NCI-H1105 treated with DMSO at 0.1 percent for 48 hours (cell line): ENCODE measurements at regions not wholly inside any gene's neighbourhood (a gene's known extent, or its start where the extent isn't known, plus 50 kb on each side); places are given as distances from the start of the nearest gene placed in this dataset.

ENCODE experiments used
- DNase-seq: peaks from one replicate; lab custom pipeline; 2025; lab: John Stamatoyannopoulos, UW

- DNase-seq, result no peak
Measured at GRCh38 chr4:173845580-173845979, 315.6 kb upstream of the HAND2 start.

GRCh38 chr4:173839865-173840264 lies 309.8 kb upstream of the HAND2 start:
- DNase-seq, result no peak

- no peak for DNase-seq
Measured at GRCh38 chr4:173837517-173837916, 307.5 kb upstream of the HAND2 start.

- no peak for DNase-seq
Measured at GRCh38 chr4:173835903-173836302, 305.9 kb upstream of the HAND2 start.

GRCh38 chr4:173834151-173834550 lies 304.1 kb upstream of the HAND2 start:
- DNase-seq, result no peak

GRCh38 chr4:173829565-173829964 lies 299.5 kb upstream of the HAND2 start:
- no peak for DNase-seq

- DNase-seq, result no peak
Measured at GRCh38 chr4:173827707-173828106, 297.7 kb upstream of the HAND2 start.

- no peak for DNase-seq
Measured at GRCh38 chr4:173821876-173822275, 291.8 kb upstream of the HAND2 start.

GRCh38 chr4:173821036-173821435 lies 291.0 kb upstream of the HAND2 start:
- no peak for DNase-seq

- no peak for DNase-seq
Measured at GRCh38 chr4:173807347-173807746, 277.3 kb upstream of the HAND2 start.

- DNase-seq, result no peak
Measured at GRCh38 chr4:173805884-173806283, 275.9 kb upstream of the HAND2 start.

GRCh38 chr4:173802662-173803022 lies 272.6 kb upstream of the HAND2 start:
- DNase-seq, result no peak

GRCh38 chr4:173801876-173802661 lies 272.0 kb upstream of the HAND2 start:
- DNase-seq, result no peak

- DNase-seq, result no peak
Measured at GRCh38 chr4:173801361-173801760, 271.3 kb upstream of the HAND2 start.

GRCh38 chr4:173797296-173797695 lies 267.3 kb upstream of the HAND2 start:
- no peak for DNase-seq

- DNase-seq, result no peak
Measured at GRCh38 chr4:173794662-173795061, 264.6 kb upstream of the HAND2 start.

- DNase-seq, result no peak
Measured at GRCh38 chr4:173793937-173794510, 264.0 kb upstream of the HAND2 start.

- peak; percentile 15 for DNase-seq
Measured at GRCh38 chr4:173782660-173783059, 252.6 kb upstream of the HAND2 start.

- no peak for DNase-seq
Measured at GRCh38 chr4:173777921-173778320, 247.9 kb upstream of the HAND2 start.

- no peak for DNase-seq
Measured at GRCh38 chr4:173777421-173777820, 247.4 kb upstream of the HAND2 start.

- DNase-seq, result no peak
Measured at GRCh38 chr4:173769568-173769967, 239.5 kb upstream of the HAND2 start.

GRCh38 chr4:173767650-173768049 lies 237.6 kb upstream of the HAND2 start:
- no peak for DNase-seq

GRCh38 chr4:173766171-173766600 lies 236.2 kb upstream of the HAND2 start:
- DNase-seq, result peak; percentile 86

GRCh38 chr4:173765751-173766150 lies 235.7 kb upstream of the HAND2 start:
- DNase-seq, result no peak
